A549 (cell line): ENCODE measurements at regions not wholly inside any gene's neighbourhood (a gene's known extent, or its start where the extent isn't known, plus 50 kb on each side); places are given as distances from the start of the nearest gene placed in this dataset.

Source experiments
- ATAC-seq, 2 experiments: fragments of 200-7000 bp in 1 of 2; fragments of >200 bp in 1 of 2; cut with Nextera tagmentation in 1 of 2; cut with Tn5 transposase in 1 of 2; 3 replicates each; pipeline versions ENCODE4 v1.8.0 to v1.9.1; 2018 to 2020; ENCODE audit warnings: mild to moderate bottlenecking in 1 of 2, moderate library complexity in 1 of 2
- CTCF ChIA-PET: fragments of 300-600 bp; sonication (Branson Sonifier 250); formaldehyde crosslinking; extraction: SDS; loops from one replicate; lab custom pipeline; 2021; ENCODE audit warnings: antibody characterized with exemption, inconsistent platforms; lab: Yijun Ruan, JAX
- POLR2A ChIA-PET: fragments of 350-600 bp; formaldehyde crosslinking; extraction: SDS; loops from one replicate; lab custom pipeline; 2021; ENCODE audit warnings: antibody characterized with exemption, inconsistent platforms; lab: Yijun Ruan, JAX
- DNase-seq, 2 experiments: peaks; one replicate each; pipeline versions ENCODE4 v3.0.0 to v3.0.0-alpha.2; 2011 to 2016; ENCODE audit warnings: low read depth in 1 of 2, low spot score in 1 of 2
- FAIRE-seq: peaks from 2 replicates; lab custom pipeline; 2011; peaks lifted over from hg19 to GRCh38; lab: Jason Lieb, UNC
- H3K27ac ChIP-seq, 2 experiments: fragments of >200 bp; sonication (Bioruptor Twin); formaldehyde crosslinking; 3 replicates each; pipeline ENCODE4 v1.5.1; 2016 to 2017
- H3K4me1 ChIP-seq: fragments of >200 bp; sonication (Bioruptor Twin); formaldehyde crosslinking; 3 replicates; pipeline ENCODE4 v1.6.1; 2016
- H3K4me2 ChIP-seq: fragments of >200 bp; sonication (Bioruptor Twin); formaldehyde crosslinking; 3 replicates; pipeline ENCODE4 v1.6.1; 2016
- H3K4me3 ChIP-seq: fragments of >200 bp; sonication (Bioruptor Twin); formaldehyde crosslinking; 3 replicates; pipeline ENCODE4 v1.5.1; 2016
- H3K9me3 ChIP-seq: fragments of >200 bp; sonication (Bioruptor Twin); formaldehyde crosslinking; 3 replicates; pipeline ENCODE4 v1.6.1; 2016
- BCL3 ChIP-seq: fragments of >200 bp; sonication (Bioruptor Twin); formaldehyde crosslinking; IDR thresholded peaks from 3 replicates; pipeline ENCODE4 v1.6.1; 2016
- CBX8 ChIP-seq: fragments of 200-600 bp; sonication (generic); IDR thresholded peaks from 2 replicates; pipeline ENCODE4 v1.6.1; 2016
- CHD4 ChIP-seq: fragments of 200-600 bp; sonication (generic); IDR thresholded peaks from 2 replicates; pipeline ENCODE4 v1.6.1; 2016; ENCODE audit warnings: antibody characterized with exemption, mild to moderate bottlenecking, borderline replicate concordance
- EHF ChIP-seq: fragments of 250-450 bp; sonication (Bioruptor Pico); IDR thresholded peaks from 2 replicates; pipeline ENCODE4 v1.5.0; 2020; ENCODE audit warnings: mild to moderate bottlenecking
- EP300 ChIP-seq, 2 experiments: fragments of >200 bp; sonication (Bioruptor Twin); formaldehyde crosslinking; IDR thresholded peaks; 2 replicates in 1 of 2; 3 replicates in 1 of 2; pipeline ENCODE4 v1.6.1; 2016 to 2017
- FOSL2 ChIP-seq, 2 experiments: fragments of 450-650 bp in 1 of 2; fragments of >200 bp in 1 of 2; sonication (Bioruptor Twin) in 1 of 2; formaldehyde crosslinking; IDR thresholded peaks; 2 replicates each; pipeline versions ENCODE4 v1.5.0 to v1.6.1; 2016 to 2020; ENCODE audit warnings: mild to moderate bottlenecking in 1 of 2, moderate library complexity in 1 of 2
- HMGXB4 ChIP-seq: fragments of 250-450 bp; sonication (Bioruptor Pico); IDR thresholded peaks from 2 replicates; pipeline ENCODE4 v1.5.0; 2021; ENCODE audit warnings: mild to moderate bottlenecking, moderate library complexity, borderline replicate concordance
- HOXA7 ChIP-seq: fragments of 250-450 bp; sonication (Bioruptor Pico); IDR thresholded peaks from 2 replicates; pipeline ENCODE4 v1.5.0; 2020; ENCODE audit warnings: mild to moderate bottlenecking, moderate library complexity
- JUNB ChIP-seq: fragments of >200 bp; sonication (Bioruptor Twin); formaldehyde crosslinking; IDR thresholded peaks from 2 replicates; pipeline ENCODE4 v1.6.1; 2016
- KDM5A ChIP-seq: fragments of 200-600 bp; sonication (generic); IDR thresholded peaks from 2 replicates; pipeline ENCODE4 v1.6.1; 2016; ENCODE audit warnings: antibody characterized with exemption, mild to moderate bottlenecking
- MAZ ChIP-seq: fragments of 150-350 bp; IDR thresholded peaks from 2 replicates; pipeline ENCODE4 v1.6.1; 2014; ENCODE audit warnings: antibody characterized with exemption, low read depth, low read length, borderline replicate concordance
- MYC ChIP-seq: IDR thresholded peaks from 2 replicates; pipeline ENCODE4 v1.6.1; 2012; ENCODE audit warnings: mild to moderate bottlenecking, inconsistent platforms, low read length, improper control_type of control experiment, borderline replicate concordance
- NR3C1 ChIP-seq: fragments of >200 bp; sonication (Bioruptor Twin); formaldehyde crosslinking; IDR thresholded peaks from 3 replicates; pipeline ENCODE4 v1.6.1; 2017
- REST ChIP-seq: fragments of 200-600 bp; sonication (generic); IDR thresholded peaks from 2 replicates; pipeline ENCODE4 v1.6.1; 2016; ENCODE audit warnings: antibody characterized with exemption, mild to moderate bottlenecking, moderate library complexity
- RFX5 ChIP-seq: fragments of 450-650 bp; IDR thresholded peaks from 2 replicates; pipeline ENCODE4 v1.7.1; 2014; ENCODE audit warnings: antibody characterized with exemption, mild to moderate bottlenecking, moderate library complexity
- SMC3 ChIP-seq: fragments of >200 bp; sonication (Bioruptor Twin); formaldehyde crosslinking; IDR thresholded peaks from 3 replicates; pipeline ENCODE4 v1.6.1; 2018; ENCODE audit warnings: inconsistent platforms
- TFCP2L1 ChIP-seq: fragments of 250-450 bp; sonication (Bioruptor Pico); IDR thresholded peaks from 2 replicates; pipeline ENCODE4 v1.5.0; 2021; ENCODE audit warnings: mild to moderate bottlenecking
- ZC3H11A ChIP-seq: fragments of 450-650 bp; IDR thresholded peaks from 2 replicates; pipeline ENCODE4 v1.6.1; 2014; ENCODE audit warnings: antibody characterized with exemption, mild to moderate bottlenecking
- ZNF302 ChIP-seq: fragments of 250-450 bp; sonication (Bioruptor Pico); IDR thresholded peaks from 2 replicates; pipeline ENCODE4 v1.9.0; 2021; ENCODE audit warnings: inconsistent platforms, mild to moderate bottlenecking, moderate library complexity
- ZSCAN20 ChIP-seq: fragments of 250-450 bp; sonication (Bioruptor Pico); IDR thresholded peaks from 2 replicates; pipeline ENCODE4 v1.8.0; 2022; ENCODE audit warnings: mild to moderate bottlenecking, moderate library complexity
- WGBS: methylation state at CpG from one replicate; pipeline ENCODE4 v1.1.6; 2017; ENCODE audit errors: missing lambda C conversion rate; 5-methylcytosine and 5-hydroxymethylcytosine counted together
- TF ChIP-seq, protein P1 (sequence below): fragments of >200 bp; sonication (Bioruptor Twin); formaldehyde crosslinking; IDR thresholded peaks from 2 replicates; pipeline ENCODE4 v1.6.1; 2016

- no peak overlapping the region for H3K4me2 ChIP-seq
- no peak for FAIRE-seq
- TF ChIP-seq MAZ (no peak), ZSCAN20 (CRISPR knock-in tag) (no peak), MYC (no peak), ZNF302 (CRISPR knock-in tag) (no peak), NR3C1 (no peak)
- TF ChIP-seq, protein P1, sequence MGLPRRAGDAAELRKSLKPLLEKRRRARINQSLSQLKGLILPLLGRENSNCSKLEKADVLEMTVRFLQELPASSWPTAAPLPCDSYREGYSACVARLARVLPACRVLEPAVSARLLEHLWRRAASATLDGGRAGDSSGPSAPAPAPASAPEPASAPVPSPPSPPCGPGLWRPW, result no peak
- DNase-seq, result no peak
- no peak for ATAC-seq
- no peak overlapping the region for H3K4me3 ChIP-seq
- CTCF ChIA-PET, result interaction anchor here (1.2 to 1.8 kb wide), 4 partner anchors 8 to 394 kb away, joined by 3 to 4 read pairs (median 4); no protein-coding TSS in a partner anchor
- WGBS, result 8% methylated on average over 3 of the region's 3 CpGs
- H3K4me1 ChIP-seq, result no peaks in the 10 kb centered on the region
- H3K27ac ChIP-seq, result no peak overlapping the region
- POLR2A ChIA-PET, result no interaction called here
- H3K9me3 ChIP-seq, result no peaks in the 10 kb centered on the region
Measured at GRCh38 chr9:100725371-100725770, 147.5 kb downstream of the CAVIN4 start.

GRCh38 chr9:100729336-100729895 is 151.5 kb downstream of the CAVIN4 start:
- FAIRE-seq (no peak), ATAC-seq (no peak), DNase-seq (no peak)
- no peaks in the 10 kb centered on the region for H3K9me3 ChIP-seq
- H3K4me2 ChIP-seq, result no peak overlapping the region
- no peaks in the 10 kb centered on the region for H3K4me1 ChIP-seq
- POLR2A ChIA-PET, result no interaction called here
- no peak overlapping the region for H3K27ac ChIP-seq
- CTCF ChIA-PET, result interaction anchor here (1.1 to 1.4 kb wide), 2 partner anchors 13 to 390 kb away, joined by 3 to 4 read pairs; no protein-coding TSS in a partner anchor
- TF ChIP-seq FOSL2 (IDR thresholded peaks at IDR 0.05), result no peak
- TF ChIP-seq FOSL2 (CRISPR knock-in tag; IDR thresholded peaks at IDR 0.05), result no peak
- no peak for TF ChIP-seq SMC3
- TF ChIP-seq HMGXB4 (CRISPR knock-in tag), result no peak
- TF ChIP-seq REST, result no peak
- no peak for TF ChIP-seq TFCP2L1 (CRISPR knock-in tag)
- no peak for TF ChIP-seq NR3C1
- no peak for TF ChIP-seq JUNB
- no peak for TF ChIP-seq RFX5
- no peak for TF ChIP-seq MYC
- TF ChIP-seq BCL3, result no peak
- TF ChIP-seq EP300 (IDR thresholded peaks at IDR 0.05), result no peak
- no peak for TF ChIP-seq ZNF302 (CRISPR knock-in tag)
- TF ChIP-seq ZC3H11A, result no peak
- no peak for TF ChIP-seq HOXA7 (CRISPR knock-in tag)
- TF ChIP-seq CBX8, result no peak
- TF ChIP-seq EHF (CRISPR knock-in tag), result no peak
- TF ChIP-seq ZSCAN20 (CRISPR knock-in tag), result no peak
- no peak for TF ChIP-seq KDM5A
- no peak for TF ChIP-seq CHD4
- WGBS, result 91% methylated on average over 2 of the region's 2 CpGs
- no peak overlapping the region for H3K4me3 ChIP-seq
